Suprapubic skin (tissue), 4 donors: ENCODE measurements at regions not wholly inside any gene's neighbourhood (a gene's known extent, or its start where the extent isn't known, plus 50 kb on each side); places are given as distances from the start of the nearest gene placed in this dataset.

ENCODE experiments used
- POLR2A ChIP-seq, 2 donors: fragments of 450-650 bp; IDR thresholded peaks; one replicate each; pipeline ENCODE4 v1.6.1; 2017; ENCODE audit warnings: antibody characterized with exemption in 2 of 2, mild to moderate bottlenecking in 2 of 2, moderate library complexity in 2 of 2
- POLR2AphosphoS5 ChIP-seq, 3 donors: sonication (generic); formaldehyde crosslinking; IDR thresholded peaks; one replicate each; pipeline ENCODE4 v1.6.1; 2017; ENCODE audit warnings: antibody characterized with exemption in 3 of 3
- TF ChIP-seq, protein P1 (sequence below), 2 donors: fragments of 200-600 bp in 1 of 2; fragments of 450-650 bp in 1 of 2; sonication (generic) in 1 of 2; IDR thresholded peaks; one replicate each; pipeline ENCODE4 v1.5.1; 2016 to 2019; ENCODE audit warnings: antibody characterized with exemption in 2 of 2, mild to moderate bottlenecking in 1 of 2, moderate library complexity in 1 of 2

GRCh38 chr1:172969611-172970010 is 81.1 kb downstream of the TNFSF18 start:
- no peak for TF ChIP-seq POLR2A (IDR thresholded peaks at IDR 0.05)
- TF ChIP-seq, protein P1, sequence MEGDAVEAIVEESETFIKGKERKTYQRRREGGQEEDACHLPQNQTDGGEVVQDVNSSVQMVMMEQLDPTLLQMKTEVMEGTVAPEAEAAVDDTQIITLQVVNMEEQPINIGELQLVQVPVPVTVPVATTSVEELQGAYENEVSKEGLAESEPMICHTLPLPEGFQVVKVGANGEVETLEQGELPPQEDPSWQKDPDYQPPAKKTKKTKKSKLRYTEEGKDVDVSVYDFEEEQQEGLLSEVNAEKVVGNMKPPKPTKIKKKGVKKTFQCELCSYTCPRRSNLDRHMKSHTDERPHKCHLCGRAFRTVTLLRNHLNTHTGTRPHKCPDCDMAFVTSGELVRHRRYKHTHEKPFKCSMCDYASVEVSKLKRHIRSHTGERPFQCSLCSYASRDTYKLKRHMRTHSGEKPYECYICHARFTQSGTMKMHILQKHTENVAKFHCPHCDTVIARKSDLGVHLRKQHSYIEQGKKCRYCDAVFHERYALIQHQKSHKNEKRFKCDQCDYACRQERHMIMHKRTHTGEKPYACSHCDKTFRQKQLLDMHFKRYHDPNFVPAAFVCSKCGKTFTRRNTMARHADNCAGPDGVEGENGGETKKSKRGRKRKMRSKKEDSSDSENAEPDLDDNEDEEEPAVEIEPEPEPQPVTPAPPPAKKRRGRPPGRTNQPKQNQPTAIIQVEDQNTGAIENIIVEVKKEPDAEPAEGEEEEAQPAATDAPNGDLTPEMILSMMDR (IDR thresholded peaks at IDR 0.05), result no peak
- TF ChIP-seq POLR2AphosphoS5 (IDR thresholded peaks at IDR 0.05), result no peak
